ENCODE measurements at regions not wholly inside any gene's neighbourhood (a gene's known extent, or its start where the extent isn't known, plus 50 kb on each side); places are given as distances from the start of the nearest gene placed in this dataset.

DNA sequence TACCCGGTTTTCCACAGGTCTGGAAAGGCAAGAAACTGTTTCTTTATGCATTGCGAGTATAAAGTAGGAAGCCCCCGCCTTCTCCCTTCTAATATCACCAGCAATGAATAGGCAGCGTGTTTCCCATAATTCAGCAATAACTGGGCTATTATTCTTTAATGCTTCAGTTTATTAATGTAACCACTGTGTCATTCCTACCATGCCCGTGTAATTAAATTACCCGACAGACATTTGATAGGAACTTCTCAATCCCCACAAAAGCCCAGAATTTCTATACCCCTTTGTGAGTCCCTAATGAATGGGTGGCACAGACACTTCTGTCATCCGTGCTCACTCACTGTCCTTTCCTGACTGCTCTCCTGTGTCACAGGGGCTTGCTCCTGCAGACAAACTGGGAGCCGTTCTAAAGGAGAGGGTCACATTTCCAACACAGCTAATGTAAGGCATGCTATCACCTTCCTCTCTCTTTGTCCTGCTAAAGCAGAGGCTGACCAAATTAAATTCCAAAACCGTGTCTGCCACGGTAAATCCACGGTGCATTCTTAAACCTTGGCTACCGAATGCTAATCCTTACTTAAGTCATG lies 108.5 kb upstream of the MID1 start:
- TF ChIP-seq, protein P1, sequence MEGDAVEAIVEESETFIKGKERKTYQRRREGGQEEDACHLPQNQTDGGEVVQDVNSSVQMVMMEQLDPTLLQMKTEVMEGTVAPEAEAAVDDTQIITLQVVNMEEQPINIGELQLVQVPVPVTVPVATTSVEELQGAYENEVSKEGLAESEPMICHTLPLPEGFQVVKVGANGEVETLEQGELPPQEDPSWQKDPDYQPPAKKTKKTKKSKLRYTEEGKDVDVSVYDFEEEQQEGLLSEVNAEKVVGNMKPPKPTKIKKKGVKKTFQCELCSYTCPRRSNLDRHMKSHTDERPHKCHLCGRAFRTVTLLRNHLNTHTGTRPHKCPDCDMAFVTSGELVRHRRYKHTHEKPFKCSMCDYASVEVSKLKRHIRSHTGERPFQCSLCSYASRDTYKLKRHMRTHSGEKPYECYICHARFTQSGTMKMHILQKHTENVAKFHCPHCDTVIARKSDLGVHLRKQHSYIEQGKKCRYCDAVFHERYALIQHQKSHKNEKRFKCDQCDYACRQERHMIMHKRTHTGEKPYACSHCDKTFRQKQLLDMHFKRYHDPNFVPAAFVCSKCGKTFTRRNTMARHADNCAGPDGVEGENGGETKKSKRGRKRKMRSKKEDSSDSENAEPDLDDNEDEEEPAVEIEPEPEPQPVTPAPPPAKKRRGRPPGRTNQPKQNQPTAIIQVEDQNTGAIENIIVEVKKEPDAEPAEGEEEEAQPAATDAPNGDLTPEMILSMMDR (IDR thresholded peaks at IDR 0.05), result no peak
- TF ChIP-seq EZH2phosphoT487 (IDR thresholded peaks at IDR 0.05), result no peak

Measured in neural progenitor cell (in vitro differentiated cells).